ENCODE measurements at regions not wholly inside any gene's neighbourhood (a gene's known extent, or its start where the extent isn't known, plus 50 kb on each side); places are given as distances from the start of the nearest gene placed in this dataset.

DNA sequence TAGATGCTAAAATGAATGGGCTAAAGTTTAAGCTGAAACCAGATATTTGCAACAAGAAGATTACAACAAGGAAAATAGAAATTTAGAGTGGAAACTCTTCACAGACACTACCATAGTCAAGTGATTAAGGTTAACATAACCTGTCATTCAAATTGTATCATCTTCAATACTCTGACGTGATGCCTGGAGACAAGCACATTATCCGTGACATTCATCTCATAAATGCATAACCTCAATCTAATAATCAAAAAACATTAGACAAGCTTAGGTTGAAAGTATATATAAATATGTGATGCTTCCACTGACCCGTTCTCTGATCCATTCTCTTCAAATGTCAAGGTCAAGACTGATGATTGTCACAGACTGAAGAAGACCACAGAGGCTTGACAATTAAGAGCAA is 263.8 kb upstream of the MEOX2 start:
- no peak for DNase-seq (ENCODE audit: low read depth in 4 of 4, low spot score in 2 of 4)

DNA sequence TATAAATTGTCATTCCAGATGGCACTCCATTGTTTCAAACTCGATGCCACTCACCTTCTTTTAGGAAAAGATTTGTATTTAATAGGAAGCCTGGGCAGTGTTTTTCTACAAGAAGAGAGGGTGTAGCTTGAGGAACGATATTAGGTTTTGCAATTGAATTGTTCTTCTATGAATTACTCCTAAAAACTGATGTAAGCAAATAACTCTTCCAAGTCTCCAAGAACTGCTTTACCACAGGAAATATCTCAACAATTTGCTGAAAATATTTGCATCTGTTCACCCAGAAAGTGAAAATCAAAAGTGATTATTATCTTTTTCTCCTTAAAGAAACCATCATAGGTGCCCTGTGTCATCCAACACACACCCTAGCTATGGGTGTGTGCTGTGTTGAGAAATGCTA is 261.3 kb upstream of the MEOX2 start:
- no peak for DNase-seq (ENCODE audit: low read depth in 4 of 4, low spot score in 2 of 4)

DNA sequence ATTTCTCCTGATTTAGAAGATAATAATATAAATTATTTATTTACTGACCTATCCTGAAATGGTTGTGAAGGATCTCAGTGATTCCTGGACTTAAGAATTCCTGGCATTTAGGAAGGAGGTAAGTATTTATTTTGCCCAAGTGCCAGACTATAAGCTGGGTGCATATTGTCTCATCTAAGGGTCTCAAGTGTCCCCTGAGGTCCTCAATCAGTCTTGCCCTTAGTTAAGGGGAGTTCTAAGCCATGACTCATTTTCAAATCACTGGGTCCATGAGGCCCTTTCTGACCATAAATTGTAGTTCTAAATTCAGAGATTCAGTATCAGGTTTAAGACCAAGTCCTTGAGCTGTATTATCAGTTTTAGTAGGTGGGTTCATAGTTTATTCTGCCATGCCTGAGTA is 251.6 kb upstream of the MEOX2 start:
- no peak for DNase-seq (ENCODE audit: low read depth in 4 of 4, low spot score in 2 of 4)

DNA sequence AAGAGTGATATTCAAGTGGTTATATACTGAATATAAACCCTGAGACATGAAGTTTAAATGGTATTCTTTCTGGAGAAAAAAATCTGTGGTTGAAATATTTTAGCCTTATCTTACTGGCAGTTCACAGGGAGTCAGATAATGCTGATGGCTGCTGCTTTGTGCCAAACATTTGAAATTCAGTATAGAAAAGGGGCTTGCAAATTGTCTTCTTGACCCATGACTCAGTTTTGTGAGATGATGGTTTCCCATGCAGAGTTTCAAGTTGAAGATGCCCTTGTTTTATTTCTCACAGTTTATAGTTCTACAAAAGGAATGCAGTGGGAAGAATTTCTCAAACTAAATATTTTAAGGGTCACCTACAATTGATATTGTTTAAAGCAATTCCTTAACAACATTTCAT is 251.1 kb upstream of the MEOX2 start:
- DNase-seq (ENCODE audit: low read depth in 4 of 4, low spot score in 2 of 4): no peak

DNA sequence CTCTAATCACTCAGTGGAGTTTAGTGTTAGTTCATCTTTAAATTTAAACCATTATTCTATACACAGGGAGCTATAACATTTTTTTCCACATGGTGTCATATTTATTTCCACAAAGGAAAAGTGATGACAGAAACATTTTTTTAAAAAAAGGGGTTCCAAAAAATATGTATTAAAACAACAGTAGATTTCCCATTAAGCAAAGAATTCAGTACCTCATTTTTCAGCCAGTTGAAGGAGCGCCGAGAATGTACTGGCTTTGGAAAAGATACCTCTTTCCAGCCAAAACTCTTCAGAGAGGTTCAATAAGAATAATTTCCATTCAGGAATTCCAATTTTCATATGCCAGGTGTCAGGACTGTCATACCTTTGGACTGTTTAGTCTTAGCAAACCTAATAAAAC is 250.5 kb upstream of the MEOX2 start:
- DNase-seq (ENCODE audit: low read depth in 4 of 4, low spot score in 2 of 4): no peak

DNA sequence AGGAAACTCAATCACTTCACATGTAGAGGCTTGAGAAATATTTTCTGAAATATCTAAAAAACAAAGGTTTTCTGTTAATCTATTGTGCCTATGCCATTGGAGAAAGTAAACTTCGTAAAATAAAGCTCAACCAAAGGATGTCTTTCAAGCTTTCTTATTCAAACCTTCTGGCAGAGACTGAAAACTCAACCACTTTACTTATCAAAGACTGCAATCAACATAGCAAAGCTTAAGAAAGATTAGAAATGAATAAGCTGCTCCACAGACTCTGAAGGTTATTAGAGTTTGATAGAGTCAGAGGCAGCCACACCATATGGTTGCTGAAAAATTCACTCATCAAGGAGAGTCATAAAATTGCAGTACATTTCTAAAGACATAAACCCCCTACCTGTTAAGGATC is 245.8 kb upstream of the MEOX2 start:
- DNase-seq (ENCODE audit: low read depth in 4 of 4, low spot score in 2 of 4): no peak

DNA sequence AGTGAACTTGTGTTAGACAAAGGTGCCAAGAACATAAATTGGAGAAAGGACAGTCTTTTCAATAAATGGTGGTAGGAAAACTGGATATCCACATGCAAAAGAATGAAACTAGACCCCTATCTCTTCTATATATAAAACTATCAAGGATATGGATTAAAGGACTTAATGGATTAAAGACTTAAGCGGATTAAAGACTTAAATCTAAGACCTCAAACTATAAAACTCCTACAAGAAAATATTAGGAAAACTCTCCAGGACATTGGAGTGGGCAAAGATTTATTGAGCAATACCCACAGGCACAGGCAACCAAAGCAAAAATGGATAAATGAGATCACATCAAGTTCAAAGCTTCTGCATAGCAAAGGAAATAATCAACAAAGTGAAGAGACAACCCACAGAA is 242.9 kb upstream of the MEOX2 start:
- no peak for DNase-seq (ENCODE audit: low read depth in 4 of 4, low spot score in 2 of 4)

DNA sequence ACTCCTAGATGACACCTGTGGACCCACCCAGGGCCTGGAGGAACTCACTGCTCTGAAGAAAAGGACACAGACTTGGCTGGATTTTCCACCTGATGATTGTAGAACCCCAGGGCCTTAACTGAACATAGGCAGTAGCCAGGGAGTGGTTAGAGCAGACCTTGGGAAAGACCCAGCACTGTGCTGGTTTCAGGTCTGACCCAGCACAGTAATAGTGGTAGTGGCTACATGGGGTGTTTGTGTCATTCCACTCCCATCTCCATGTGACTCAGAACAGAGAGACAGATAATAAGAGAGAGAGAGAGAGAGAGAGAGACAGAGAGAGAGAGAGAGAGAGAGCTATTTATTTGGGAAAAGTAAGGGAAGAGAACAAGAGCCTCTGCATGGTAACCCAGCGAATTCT is 239.1 kb upstream of the MEOX2 start:
- DNase-seq (ENCODE audit: low read depth in 4 of 4, low spot score in 2 of 4): no peak

DNA sequence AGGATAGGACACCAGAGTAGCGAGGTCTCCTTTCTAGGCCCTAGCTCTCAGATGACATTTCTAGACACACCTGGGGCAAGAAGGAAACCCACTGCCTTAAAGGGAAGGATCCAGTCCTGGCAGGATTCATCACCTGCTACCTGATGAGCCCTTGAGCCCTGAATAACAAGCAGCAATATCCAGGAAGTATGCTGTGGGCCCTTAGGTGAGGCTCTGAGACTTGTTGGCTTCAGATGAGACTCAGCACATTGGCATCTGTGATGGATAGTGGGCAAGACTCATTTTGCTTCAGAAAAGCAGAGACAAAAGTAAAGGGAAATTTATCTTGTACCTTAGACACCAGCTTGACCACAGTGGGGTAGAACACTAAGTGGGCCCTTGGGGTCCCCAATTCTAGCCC is 238.4 kb upstream of the MEOX2 start:
- no peak for DNase-seq (ENCODE audit: low read depth in 4 of 4, low spot score in 2 of 4)

DNA sequence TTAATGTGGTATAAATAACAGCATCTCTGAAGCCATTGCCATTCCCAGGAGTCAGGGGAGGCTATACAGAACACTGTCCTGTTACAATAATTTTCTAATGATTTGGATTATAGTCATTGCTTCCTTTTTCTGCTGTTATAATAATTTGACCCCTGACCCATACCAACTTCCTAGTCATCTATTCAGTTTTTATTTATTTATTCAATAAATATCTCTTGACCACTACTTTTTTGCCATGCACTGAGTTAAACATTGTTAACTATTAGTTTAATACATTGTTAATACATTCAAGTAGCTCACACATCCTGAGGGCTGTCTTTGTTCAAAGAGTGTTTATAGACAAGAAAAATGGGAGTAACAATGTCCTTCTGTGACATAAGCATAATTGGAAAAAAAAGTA is 235.5 kb upstream of the MEOX2 start:
- DNase-seq (ENCODE audit: low read depth in 4 of 4, low spot score in 2 of 4): no peak

DNA sequence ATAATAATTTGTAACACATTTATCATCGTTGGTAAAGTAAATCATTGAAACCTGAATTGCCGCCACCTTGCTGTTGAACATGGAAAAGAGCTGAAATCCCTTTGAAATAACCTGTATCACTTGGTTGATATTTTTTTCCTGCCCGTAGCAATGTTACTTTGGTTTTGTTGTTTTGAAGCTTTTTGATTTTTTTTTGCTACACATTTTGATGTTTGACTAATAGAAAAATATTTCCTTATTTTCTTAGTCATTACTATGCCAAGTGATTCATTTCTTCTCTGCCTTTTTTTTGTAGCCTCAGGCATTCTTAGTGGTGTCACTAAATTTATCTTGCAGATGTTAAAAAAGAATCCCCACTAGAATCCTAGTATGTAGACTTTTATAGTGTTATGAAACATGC is 235.1 kb upstream of the MEOX2 start:
- no peak for DNase-seq (ENCODE audit: low read depth in 4 of 4, low spot score in 2 of 4)

DNA sequence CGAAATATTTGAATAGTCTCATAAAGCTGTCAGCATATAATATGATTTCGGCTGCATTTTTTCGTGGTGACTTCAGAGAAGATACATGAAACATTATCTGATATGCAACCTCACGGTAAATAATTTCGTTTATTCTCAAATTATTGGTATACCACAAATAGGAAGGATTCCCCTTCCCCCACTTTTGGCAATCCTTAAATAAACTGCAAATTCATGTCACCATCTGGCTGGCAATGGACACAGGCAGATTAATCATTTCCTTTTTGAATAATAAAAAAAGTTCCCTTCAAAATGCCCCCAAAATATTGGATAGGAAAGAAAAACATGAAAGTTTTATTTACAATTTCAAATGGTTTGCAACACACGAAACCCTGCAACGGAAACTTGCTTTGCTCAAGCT is 234.5 kb upstream of the MEOX2 start:
- DNase-seq (ENCODE audit: low read depth in 4 of 4, low spot score in 2 of 4): no peak

DNA sequence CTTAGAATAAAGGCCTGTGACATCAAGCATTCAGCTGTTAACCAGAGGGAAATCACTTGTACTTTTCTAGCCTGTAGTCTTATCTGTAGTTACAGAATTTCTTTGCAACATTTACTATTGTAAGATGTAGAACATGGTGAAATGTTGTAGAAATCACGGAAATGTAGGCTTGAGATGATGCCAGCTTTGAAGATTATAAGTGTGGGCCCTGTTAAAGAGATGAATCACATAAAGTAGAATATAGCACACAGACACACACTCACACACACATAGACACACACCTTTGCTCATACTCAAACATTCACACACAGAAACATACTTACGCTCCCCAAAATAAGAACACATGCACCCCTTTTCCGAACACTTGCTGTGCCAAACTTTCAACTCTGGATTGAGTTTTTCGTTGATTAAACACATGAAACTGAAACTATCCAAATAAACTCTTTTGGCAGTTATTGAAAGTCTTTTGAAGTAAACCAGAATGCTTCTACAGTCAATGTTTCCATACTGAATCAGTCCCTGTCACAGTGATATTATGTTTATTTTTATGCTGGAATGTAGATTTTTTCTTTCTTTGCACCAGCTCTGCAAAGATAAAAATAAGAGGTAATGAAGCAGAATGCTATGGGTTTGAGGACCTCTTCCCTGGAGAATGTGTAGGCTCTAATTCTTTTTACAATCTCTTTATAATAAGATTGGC is 230.3 kb upstream of the MEOX2 start:
- no peak for DNase-seq (ENCODE audit: low read depth in 4 of 4, low spot score in 2 of 4)

DNA sequence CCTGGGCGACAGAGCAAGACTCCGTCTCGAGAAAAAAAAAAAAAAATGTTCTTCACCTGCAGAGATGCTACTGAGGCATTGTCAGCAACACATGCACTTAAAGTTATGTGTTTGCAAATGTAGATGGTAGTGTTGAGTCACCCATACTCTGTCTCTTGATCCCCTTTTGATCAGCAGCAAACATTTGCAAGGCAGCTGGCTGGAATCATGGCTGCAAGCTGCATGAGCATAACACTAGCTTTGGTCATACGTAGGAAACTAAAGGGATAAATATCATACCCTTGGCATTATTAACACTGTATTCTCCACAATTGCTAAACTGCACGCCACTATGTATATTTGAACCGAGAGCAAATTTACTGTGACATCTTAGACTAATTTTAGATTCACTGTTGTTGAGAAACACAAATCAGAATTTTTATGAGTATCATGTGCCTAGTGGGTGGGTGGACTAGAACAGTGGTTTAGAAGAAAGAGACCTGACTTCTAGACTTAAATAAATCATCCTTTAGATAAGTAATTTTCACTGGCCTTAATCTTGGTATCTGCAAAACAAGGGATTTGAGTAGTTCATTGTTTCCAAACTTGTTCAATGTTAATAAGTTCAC is 229.3 kb upstream of the MEOX2 start:
- DNase-seq (ENCODE audit: low read depth in 4 of 4, low spot score in 2 of 4): no peak

DNA sequence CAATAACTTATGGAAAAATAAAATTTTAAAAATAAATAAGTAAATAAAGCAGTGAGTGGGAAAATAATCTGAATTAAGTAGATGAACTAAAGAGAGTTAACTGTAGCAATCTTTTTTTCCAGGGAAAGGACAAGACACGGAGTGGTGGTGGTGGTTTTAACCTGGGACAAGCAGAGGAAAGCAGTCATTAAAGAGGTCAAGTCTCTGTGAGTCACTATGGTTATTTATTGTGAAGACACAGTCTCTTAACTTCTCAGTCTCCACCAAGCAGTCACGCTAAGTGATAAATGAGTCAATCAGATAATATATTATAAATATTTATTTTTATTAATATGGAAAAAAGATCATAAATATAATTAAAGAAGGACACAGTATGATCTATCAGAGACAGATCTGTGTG is 228.1 kb upstream of the MEOX2 start:
- DNase-seq (ENCODE audit: low read depth in 4 of 4, low spot score in 2 of 4): no peak

DNA sequence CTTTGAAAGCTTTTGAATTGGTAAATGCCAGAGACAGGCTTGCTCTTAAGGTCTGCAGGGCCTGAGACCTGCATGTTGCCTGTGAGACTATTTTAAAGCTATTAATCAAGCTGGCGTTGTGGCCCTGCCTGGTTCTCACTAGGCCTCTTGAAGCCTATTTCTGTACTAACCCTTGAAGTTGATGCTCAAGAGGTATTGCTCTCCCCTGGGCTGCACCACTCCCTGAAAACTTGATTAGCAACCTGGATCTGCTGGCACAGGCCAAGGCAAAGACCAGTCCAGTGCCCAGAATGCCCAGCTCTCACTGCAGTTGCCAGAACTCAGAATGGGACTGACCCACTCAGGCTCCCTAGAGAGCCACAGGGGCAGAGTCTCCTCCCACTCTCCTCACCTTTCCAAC is 220.0 kb upstream of the MEOX2 start:
- DNase-seq (ENCODE audit: low read depth in 4 of 4, low spot score in 2 of 4): no peak

DNA sequence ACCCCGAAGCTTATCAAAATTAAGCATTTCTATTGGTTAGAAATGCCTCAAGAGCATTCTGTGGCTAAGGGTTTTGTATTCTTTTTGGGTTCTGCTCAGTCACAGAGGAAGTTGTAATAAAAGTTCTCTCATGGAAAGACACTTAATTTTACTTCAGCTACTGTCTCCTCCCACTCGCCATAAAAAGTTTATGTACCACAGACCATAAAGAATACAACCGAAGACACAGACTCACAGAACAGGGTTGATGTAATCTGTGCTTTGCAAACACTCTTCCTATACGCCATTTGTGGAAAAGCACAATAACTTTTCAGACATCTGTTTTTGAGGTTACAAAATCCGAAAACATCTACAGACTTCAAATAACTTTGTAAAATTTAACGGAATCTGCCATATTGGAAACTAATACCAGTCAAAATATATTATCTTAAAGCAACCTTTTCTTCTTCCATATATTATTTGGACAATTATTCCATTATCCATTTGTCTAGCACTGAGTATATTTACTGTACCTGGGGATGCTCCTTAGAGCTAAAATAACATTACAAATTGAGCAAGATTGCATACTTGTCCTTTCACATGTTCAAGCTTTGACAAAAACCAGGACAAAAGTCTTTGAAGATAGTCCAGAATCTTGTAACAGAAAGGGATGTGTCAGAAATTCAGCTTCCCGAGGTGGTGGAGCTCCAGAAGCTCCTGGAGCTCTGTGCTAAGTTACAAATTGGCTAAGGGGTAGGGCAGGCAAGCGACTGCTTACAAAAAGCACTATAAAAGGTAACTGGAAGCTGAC is 219.0 kb upstream of the MEOX2 start:
- no peak for DNase-seq (ENCODE audit: low read depth in 4 of 4, low spot score in 2 of 4)

DNA sequence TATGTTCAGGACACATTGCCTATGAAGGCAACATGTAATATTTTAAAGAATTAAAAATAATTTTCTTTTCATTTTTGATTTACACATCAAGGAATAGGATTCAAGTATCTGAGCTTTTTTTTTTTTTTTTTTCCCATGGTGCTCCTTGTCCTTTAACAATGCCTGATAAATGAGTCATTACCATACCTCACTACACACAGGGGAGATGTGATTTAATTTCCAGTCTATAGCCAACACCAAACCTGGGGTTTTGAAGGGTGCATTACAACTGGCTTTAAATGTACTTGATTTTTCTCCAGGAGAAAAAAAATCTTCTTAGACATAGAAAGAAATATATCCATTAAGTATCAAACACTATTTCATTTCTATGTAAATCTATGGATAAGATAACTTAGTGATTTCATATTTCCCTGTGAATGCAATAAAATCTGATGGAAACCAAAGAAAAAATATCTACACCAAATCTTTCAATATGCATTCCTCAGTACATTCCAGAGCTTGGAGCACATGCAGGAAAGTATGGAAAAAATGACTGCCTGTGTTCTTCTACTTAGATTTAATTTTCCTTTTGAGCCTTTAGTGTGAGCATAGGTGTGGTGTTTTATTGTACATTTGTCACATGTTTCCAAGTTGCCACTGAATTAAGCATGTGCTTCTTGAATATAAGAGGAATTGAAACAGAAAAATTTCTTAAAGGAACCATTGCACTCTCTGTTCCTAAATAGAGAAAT is 204.8 kb upstream of the MEOX2 start:
- DNase-seq (ENCODE audit: low read depth in 4 of 4, low spot score in 2 of 4): no peak

DNA sequence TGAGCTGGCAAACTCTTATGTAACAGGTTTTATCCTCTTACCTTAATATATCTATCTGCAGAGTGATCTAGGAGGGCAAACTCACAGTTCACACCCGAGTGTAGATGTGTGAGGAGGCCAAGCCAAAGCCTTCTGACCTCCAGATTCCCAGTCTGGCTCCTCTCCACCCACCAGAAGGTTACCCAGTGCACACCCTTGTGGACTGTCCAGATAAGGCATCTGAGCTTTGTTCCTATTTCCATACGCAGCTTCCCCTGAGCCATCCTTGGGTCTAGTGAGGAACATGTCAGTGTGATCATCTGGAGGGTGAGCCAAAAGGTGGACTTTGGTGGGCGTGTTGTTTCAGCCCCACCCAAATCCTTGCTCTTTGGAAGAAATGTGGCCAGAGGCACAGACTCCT is 203.0 kb upstream of the MEOX2 start:
- no peak for DNase-seq (ENCODE audit: low read depth in 4 of 4, low spot score in 2 of 4)

DNA sequence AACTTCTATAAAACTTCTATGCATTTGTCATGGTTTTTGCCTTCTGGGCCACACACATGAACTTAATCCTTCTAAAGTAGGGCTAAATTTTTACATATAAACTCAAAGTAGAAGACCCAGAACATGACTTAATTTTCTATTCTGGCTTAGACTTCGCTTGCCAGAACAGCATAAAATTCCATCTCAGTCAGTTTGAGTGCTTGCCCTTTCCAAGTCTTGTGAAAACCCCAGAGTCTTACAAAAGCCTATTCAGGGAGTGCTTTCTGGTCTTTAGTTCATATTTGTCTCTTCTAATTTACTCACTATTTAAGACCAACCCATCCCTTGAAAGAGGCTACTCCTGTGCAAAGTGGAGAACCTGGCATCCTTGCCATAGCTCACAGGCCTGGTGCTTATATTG is 201.6 kb upstream of the MEOX2 start:
- DNase-seq (ENCODE audit: low read depth in 4 of 4, low spot score in 2 of 4): no peak

DNA sequence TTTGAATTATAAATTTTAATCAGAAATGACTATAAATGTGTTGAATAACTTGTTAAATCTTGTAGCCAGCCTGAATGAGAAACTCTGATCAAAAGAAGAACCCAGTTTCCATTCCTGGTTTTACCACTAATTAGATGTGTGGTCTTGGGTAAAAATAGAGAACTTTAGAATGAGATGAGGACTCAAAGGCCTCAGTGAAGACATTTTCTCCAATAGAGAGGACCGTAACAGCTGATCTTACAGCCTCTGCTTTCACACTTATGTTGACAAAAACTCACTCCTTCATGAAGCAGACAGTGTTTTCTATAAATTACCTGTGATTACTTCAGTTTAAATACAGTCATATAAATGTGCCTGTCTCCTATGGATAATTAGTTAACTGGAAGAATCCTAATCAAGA is 200.1 kb upstream of the MEOX2 start:
- no peak for DNase-seq (ENCODE audit: low read depth in 4 of 4, low spot score in 2 of 4)

DNA sequence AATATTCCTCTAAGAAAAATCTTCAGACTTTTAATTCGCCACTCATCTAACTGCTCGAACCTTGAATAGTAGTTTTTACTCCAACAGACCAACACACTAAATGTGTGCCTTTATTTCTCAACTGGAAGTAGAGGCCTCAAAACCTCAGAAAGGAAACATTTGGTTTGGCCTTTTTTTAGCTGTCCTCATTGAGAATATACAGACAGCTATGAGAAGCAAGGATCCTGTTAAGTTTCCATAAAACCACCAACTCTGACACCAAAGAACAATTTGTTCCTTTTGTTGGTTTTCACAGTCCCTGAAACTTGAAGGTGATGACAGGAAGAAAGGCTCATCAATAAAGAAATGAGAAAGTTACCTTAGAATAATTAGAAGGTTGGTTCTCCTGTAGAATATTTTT is 199.2 kb upstream of the MEOX2 start:
- DNase-seq (ENCODE audit: low read depth in 4 of 4, low spot score in 2 of 4): no peak
